ENCODE measurements at regions not wholly inside any gene's neighbourhood (a gene's known extent, or its start where the extent isn't known, plus 50 kb on each side); places are given as distances from the start of the nearest gene placed in this dataset.
"Not testable (repeated sequence)": the region's sequence is repeated elsewhere in the genome, so short reads cannot be mapped to it uniquely, and the experiment has no call there.

DNA sequence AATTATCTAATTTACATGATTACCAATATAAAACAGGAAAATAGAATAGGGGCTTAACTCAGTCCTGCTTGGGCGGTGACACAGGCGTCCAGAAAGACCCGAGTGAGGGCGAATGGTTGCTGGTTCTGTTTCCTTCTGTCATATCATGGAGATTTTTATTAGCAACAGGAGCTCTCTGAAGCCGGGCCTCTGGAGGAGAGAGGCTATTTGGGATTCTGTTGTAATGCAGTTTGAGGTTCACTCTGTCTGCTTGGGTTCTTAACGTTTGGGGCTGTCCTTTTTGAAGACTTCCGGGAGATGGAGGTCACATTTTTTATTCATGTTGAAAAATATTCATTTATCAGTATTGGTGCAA lies 115.7 kb upstream of the ZNF536 start:
- no peak for TF ChIP-seq CTCF (IDR thresholded peaks at IDR 0.05; ENCODE audit: insufficient read depth, low read depth, low read length)
- DNase-seq (ENCODE audit: low read depth): no peak
- ChIA-PET CTCF (no interaction called here), POLR2A (no interaction called here)
- Histone ChIP-seq H3K36me3 (ENCODE audit: control insufficient read depth, insufficient read depth, low read length) (no peaks in the 10 kb centered on the region), H3K4me3 (ENCODE audit: low read depth, low read length) (no peak overlapping the region), H3K27me3 (ENCODE audit: control insufficient read depth, insufficient read depth, low read length) (no peaks in the 10 kb centered on the region)

GRCh38 chr19:30263830-30264381 lies 108.3 kb upstream of the ZNF536 start:
- no peaks in the 10 kb centered on the region for H3K36me3 ChIP-seq (ENCODE audit: control insufficient read depth, insufficient read depth, low read length)
- no peak for TF ChIP-seq CTCF (IDR thresholded peaks at IDR 0.05; ENCODE audit: insufficient read depth, low read depth, low read length)
- no peak overlapping the region for H3K4me3 ChIP-seq (ENCODE audit: low read depth, low read length)
- no peak for DNase-seq (ENCODE audit: low read depth)
- no peaks in the 10 kb centered on the region for H3K27me3 ChIP-seq (ENCODE audit: control insufficient read depth, insufficient read depth, low read length)
- ChIA-PET CTCF (interaction anchor here (0.6 kb wide), 1 partner anchor 15 kb away, joined by 3 read pairs; no protein-coding TSS in a partner anchor), POLR2A (no interaction called here)

DNA sequence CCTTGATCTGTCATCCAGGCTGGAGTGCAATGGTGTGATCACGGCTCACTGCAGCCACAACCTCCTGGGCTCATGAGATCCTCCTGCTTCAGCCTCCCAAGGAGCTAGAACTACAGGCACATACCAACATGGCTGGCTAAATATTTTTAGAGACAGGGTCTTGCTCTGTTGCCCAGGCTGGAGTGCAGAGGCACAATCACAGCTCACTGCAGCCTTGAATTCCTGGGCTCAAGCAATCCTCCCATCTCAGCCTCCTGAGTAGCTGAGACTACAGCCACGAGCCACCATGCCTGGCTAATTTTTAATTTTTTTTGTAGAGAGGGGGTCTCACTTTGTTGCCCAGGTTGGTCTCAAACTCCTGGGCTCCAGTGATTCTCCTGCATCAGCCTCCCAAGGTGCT lies 106.3 kb upstream of the ZNF536 start:
- POLR2A ChIA-PET; CTCF ChIA-PET; DNase-seq (ENCODE audit: low read depth); H3K27me3 ChIP-seq (ENCODE audit: control insufficient read depth, insufficient read depth, low read length); H3K36me3 ChIP-seq (ENCODE audit: control insufficient read depth, insufficient read depth, low read length); H3K4me3 ChIP-seq (ENCODE audit: low read depth, low read length): not testable (repeated sequence)

DNA sequence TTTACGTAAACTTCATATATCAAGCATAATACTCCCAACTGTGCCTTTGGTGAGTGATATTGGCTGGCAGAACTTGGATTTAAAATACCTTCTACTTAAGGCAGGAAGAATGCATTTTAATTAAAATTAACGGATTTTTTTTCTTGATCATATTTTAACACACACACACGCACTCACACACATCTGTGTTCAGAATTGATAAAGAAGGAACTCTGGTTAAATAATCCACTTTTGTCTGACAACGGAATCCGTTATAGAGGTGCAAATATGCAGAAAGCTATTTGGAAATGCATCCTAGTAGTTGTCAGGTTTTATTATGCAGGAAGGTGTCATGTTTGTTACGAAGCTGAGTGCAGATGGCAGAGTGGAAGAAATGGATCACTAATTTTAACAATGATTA lies 105.5 kb upstream of the ZNF536 start:
- no peak for DNase-seq (ENCODE audit: low read depth)
- ChIA-PET CTCF (no interaction called here), POLR2A (no interaction called here)
- no peak for TF ChIP-seq CTCF (IDR thresholded peaks at IDR 0.05; ENCODE audit: insufficient read depth, low read depth, low read length)
- Histone ChIP-seq H3K36me3 (ENCODE audit: control insufficient read depth, insufficient read depth, low read length) (no peaks in the 10 kb centered on the region), H3K27me3 (ENCODE audit: control insufficient read depth, insufficient read depth, low read length) (no peaks in the 10 kb centered on the region), H3K4me3 (ENCODE audit: low read depth, low read length) (no peak overlapping the region)

GRCh38 chr19:30267332-30267731 lies 104.9 kb upstream of the ZNF536 start:
- CTCF ChIA-PET: no interaction called here
- DNase-seq (ENCODE audit: low read depth): no peak

More at GRCh38 chr19:30267332-30267731, 104.9 kb upstream of the ZNF536 start:
- no peak for TF ChIP-seq CTCF (IDR thresholded peaks at IDR 0.05; ENCODE audit: insufficient read depth, low read depth, low read length)
- POLR2A ChIA-PET: no interaction called here
- no peaks in the 10 kb centered on the region for H3K36me3 ChIP-seq (ENCODE audit: control insufficient read depth, insufficient read depth, low read length)
- H3K27me3 ChIP-seq (ENCODE audit: control insufficient read depth, insufficient read depth, low read length): no peaks in the 10 kb centered on the region
- no peak overlapping the region for H3K4me3 ChIP-seq (ENCODE audit: low read depth, low read length)
